BLaER1 treated with 17β-estradiol and CSF1 and Interleukin-3, amounts not matched to agents 10 nM and 100 nM (cell line): ENCODE measurements at regions not wholly inside any gene's neighbourhood (a gene's known extent, or its start where the extent isn't known, plus 50 kb on each side); places are given as distances from the start of the nearest gene placed in this dataset.

Source experiments
- H3K27ac ChIP-seq, 11 experiments: shearing (Covaris generic); formaldehyde crosslinking; 2 replicates each; pipeline ENCODE4 v1.8.1; 2022
- H3K27me3 ChIP-seq, 11 experiments: shearing (Covaris generic); formaldehyde crosslinking; 2 replicates each; pipeline ENCODE4 v1.8.1; 2022
- H3K36me3 ChIP-seq, 11 experiments: shearing (Covaris generic); formaldehyde crosslinking; 2 replicates each; pipeline ENCODE4 v1.8.1; 2022
- H3K4me1 ChIP-seq, 10 experiments: shearing (Covaris generic); formaldehyde crosslinking; 2 replicates each; pipeline ENCODE4 v1.8.1; 2022
- H3K4me2 ChIP-seq, 11 experiments: shearing (Covaris generic); formaldehyde crosslinking; 2 replicates each; pipeline ENCODE4 v1.8.1; 2022
- H3K4me3 ChIP-seq, 10 experiments: shearing (Covaris generic); formaldehyde crosslinking; 2 replicates each; pipeline ENCODE4 v1.8.1; 2022
- H3K9ac ChIP-seq, 11 experiments: shearing (Covaris generic); formaldehyde crosslinking; 2 replicates each; pipeline ENCODE4 v1.8.1; 2022
- H3K9me3 ChIP-seq, 11 experiments: shearing (Covaris generic); formaldehyde crosslinking; replicated peaks in 1 of 11; 2 replicates each; pipeline ENCODE4 v1.8.1; 2022
- H4K20me1 ChIP-seq, 11 experiments: shearing (Covaris generic); formaldehyde crosslinking; 2 replicates each; pipeline ENCODE4 v1.8.1; 2022
- Cebpa-rat ChIP-seq, 11 experiments: shearing (Covaris generic); IDR thresholded peaks; 2 replicates each; pipeline ENCODE4 v1.8.1; 2022

GRCh38 chr10:47237316-47238260 is 62.4 kb upstream of the GDF10 start:
- H3K9ac ChIP-seq = no peak overlapping the region
- TF ChIP-seq Cebpa-rat (IDR thresholded peaks at IDR 0.05) = no peak
- no peaks in the 10 kb centered on the region for H3K36me3 ChIP-seq
- H4K20me1 ChIP-seq = no peaks in the 10 kb centered on the region; a peak in 1 of 22 replicates
- no peaks in the 10 kb centered on the region for H3K4me1 ChIP-seq
- H3K27me3 ChIP-seq = peaks cover 0 to 41% (median 0%) of the 10 kb centered on the region in 11 experiments; a peak in 4 of 22 replicates
- no peak overlapping the region for H3K4me2 ChIP-seq
- no peak overlapping the region for H3K4me3 ChIP-seq
- H3K9me3 ChIP-seq = peaks cover 0 to 30% (median 0%) of the 10 kb centered on the region in 11 experiments; a peak in 6 of 22 replicates
- H3K27ac ChIP-seq = no peak overlapping the region

DNA sequence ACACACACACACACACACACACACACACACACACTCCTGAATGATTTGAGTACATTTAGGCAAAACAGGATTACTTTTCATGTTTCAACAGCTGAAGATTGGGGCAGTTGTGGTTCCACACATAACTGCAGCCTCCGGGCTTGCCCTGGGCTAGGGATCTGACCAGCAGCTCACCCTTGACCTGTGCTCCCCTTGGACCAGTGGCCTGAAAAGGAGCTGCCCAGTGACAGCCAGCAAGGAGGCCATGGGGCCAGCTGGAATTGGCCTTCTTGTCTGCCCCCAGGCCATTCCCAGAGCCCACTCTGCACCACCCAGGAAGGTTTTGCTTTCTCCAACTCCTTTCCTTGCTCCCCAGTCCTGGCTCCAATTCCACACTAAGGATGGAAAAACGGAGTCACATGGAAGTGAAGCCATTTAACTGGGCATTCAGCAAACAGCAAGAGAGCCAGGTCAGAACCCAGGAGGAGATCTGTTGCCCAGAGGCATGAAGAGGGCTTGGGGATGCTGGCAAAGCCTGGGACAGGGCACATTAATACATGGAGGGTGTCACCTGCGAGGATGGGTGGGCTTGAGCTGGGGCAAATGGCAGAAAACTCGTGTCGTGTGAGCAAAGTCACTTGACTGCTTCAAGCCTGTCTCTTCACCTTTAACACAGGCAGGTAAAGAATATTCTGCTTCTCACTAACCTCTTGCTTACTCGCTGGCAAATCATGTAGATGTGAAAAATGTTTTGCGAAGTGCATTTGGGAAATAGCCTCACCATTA is 61.5 kb upstream of the GDF10 start:
- Histone ChIP-seq H3K4me1 (peaks cover 0 to 4% (median 0%) of the 10 kb centered on the region in 10 experiments; a peak in 5 of 20 replicates), H3K27ac (no peak overlapping the region), H3K9ac (no peak overlapping the region), H3K4me3 (no peak overlapping the region), H3K27me3 (peaks cover 0 to 46% (median 0%) of the 10 kb centered on the region in 11 experiments; a peak in 4 of 22 replicates), H3K36me3 (no peaks in the 10 kb centered on the region), H4K20me1 (no peaks in the 10 kb centered on the region; a peak in 1 of 22 replicates), H3K4me2 (no peak overlapping the region), H3K9me3 (peaks cover 0 to 30% (median 0%) of the 10 kb centered on the region in 11 experiments; a peak in 6 of 22 replicates)
- no peak for TF ChIP-seq Cebpa-rat (IDR thresholded peaks at IDR 0.05)

- Histone ChIP-seq H3K4me3 (no peak overlapping the region), H3K9me3 (peaks cover 0 to 30% (median 0%) of the 10 kb centered on the region in 11 experiments; a peak in 6 of 22 replicates), H3K4me2 (no peak overlapping the region), H3K27me3 (peaks cover 0 to 53% (median 0%) of the 10 kb centered on the region in 11 experiments; a peak in 4 of 22 replicates), H3K36me3 (no peaks in the 10 kb centered on the region), H4K20me1 (no peaks in the 10 kb centered on the region; a peak in 1 of 22 replicates), H3K27ac (no peak overlapping the region), H3K4me1 (peaks cover 0 to 11% (median 4%) of the 10 kb centered on the region in 10 experiments; a peak in 8 of 20 replicates), H3K9ac (no peak overlapping the region)
- no peak for TF ChIP-seq Cebpa-rat (IDR thresholded peaks at IDR 0.05)
Observed at GRCh38 chr10:47239211-47239610, 60.8 kb upstream of the GDF10 start.

GRCh38 chr10:47240173-47240572 is 59.8 kb upstream of the GDF10 start:
- no peak overlapping the region for H3K27ac ChIP-seq
- H4K20me1 ChIP-seq = no peaks in the 10 kb centered on the region; a peak in 1 of 22 replicates
- peaks cover 0 to 59% (median 0%) of the 10 kb centered on the region in 11 experiments; a peak in 4 of 22 replicates for H3K27me3 ChIP-seq
- no peak overlapping the region for H3K4me2 ChIP-seq
- H3K9me3 ChIP-seq = peaks cover 0 to 30% (median 0%) of the 10 kb centered on the region in 11 experiments; a peak in 6 of 22 replicates
- no peak overlapping the region for H3K9ac ChIP-seq
- no peak overlapping the region for H3K4me3 ChIP-seq
- no peak for TF ChIP-seq Cebpa-rat (IDR thresholded peaks at IDR 0.05)
- peaks cover 0 to 14% (median 4%) of the 10 kb centered on the region in 10 experiments; a peak in 8 of 20 replicates for H3K4me1 ChIP-seq
- no peaks in the 10 kb centered on the region for H3K36me3 ChIP-seq

DNA sequence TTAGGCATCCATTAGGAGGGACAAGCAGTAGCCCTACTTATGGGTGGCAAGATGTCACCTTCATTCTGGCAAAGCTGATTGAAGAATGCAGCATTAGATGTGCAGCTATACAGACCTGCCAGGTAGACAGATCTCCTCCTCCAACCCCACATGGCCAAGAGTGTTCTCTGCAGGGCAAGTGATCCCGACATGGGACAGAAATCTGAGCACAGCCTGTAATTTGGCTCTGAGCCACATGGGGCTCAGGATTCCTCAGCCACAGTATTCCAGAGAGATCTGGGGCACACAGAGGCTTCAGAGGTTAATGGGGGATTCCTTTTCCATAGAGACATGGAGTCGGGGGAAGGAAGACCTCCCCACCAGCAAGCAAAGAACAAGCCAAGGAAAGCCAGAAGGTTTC is 58.7 kb upstream of the GDF10 start:
- Histone ChIP-seq H3K4me1 (peaks cover 0 to 14% (median 4%) of the 10 kb centered on the region in 10 experiments; a peak in 8 of 20 replicates), H3K9me3 (peaks cover 0 to 29% (median 0%) of the 10 kb centered on the region in 11 experiments; a peak in 6 of 22 replicates), H4K20me1 (no peaks in the 10 kb centered on the region; a peak in 1 of 22 replicates), H3K4me3 (no peak overlapping the region), H3K9ac (no peak overlapping the region), H3K27ac (no peak overlapping the region), H3K4me2 (no peak overlapping the region), H3K27me3 (peaks cover 0 to 70% (median 0%) of the 10 kb centered on the region in 11 experiments; a peak in 4 of 22 replicates), H3K36me3 (no peaks in the 10 kb centered on the region)
- no peak for TF ChIP-seq Cebpa-rat (IDR thresholded peaks at IDR 0.05)

GRCh38 chr10:47241946-47242867 is 57.8 kb upstream of the GDF10 start:
- no peak overlapping the region for H3K4me2 ChIP-seq
- H3K9ac ChIP-seq = no peak overlapping the region
- peaks cover 0 to 79% (median 0%) of the 10 kb centered on the region in 11 experiments; a peak in 4 of 22 replicates for H3K27me3 ChIP-seq
- H3K9me3 ChIP-seq = peaks cover 0 to 20% (median 0%) of the 10 kb centered on the region in 11 experiments; a peak in 6 of 22 replicates
- peaks cover 0 to 14% (median 4%) of the 10 kb centered on the region in 10 experiments; a peak in 8 of 20 replicates for H3K4me1 ChIP-seq
- no peaks in the 10 kb centered on the region for H3K36me3 ChIP-seq
- TF ChIP-seq Cebpa-rat (IDR thresholded peaks at IDR 0.05) = no peak
- no peak overlapping the region for H3K27ac ChIP-seq
- no peaks in the 10 kb centered on the region; a peak in 1 of 22 replicates for H4K20me1 ChIP-seq
- no peak overlapping the region for H3K4me3 ChIP-seq

GRCh38 chr10:47243356-47243755 is 56.6 kb upstream of the GDF10 start:
- H3K27ac ChIP-seq = peak overlapping the region in 3 of 11 experiments; percentile 47 to 62 (median 57); a peak in 6 of 22 replicates

More at GRCh38 chr10:47243356-47243755, 56.6 kb upstream of the GDF10 start:
- TF ChIP-seq Cebpa-rat (IDR thresholded peaks at IDR 0.05) = no peak
- Histone ChIP-seq H3K9me3 (peaks cover 0 to 14% (median 0%) of the 10 kb centered on the region in 11 experiments; a peak in 4 of 22 replicates), H3K4me3 (no peak overlapping the region), H3K4me1 (peaks cover 0 to 14% (median 4%) of the 10 kb centered on the region in 10 experiments; a peak in 9 of 20 replicates), H3K27me3 (peaks cover 0 to 89% (median 0%) of the 10 kb centered on the region in 11 experiments; a peak in 4 of 22 replicates), H3K9ac (no peak overlapping the region), H4K20me1 (no peaks in the 10 kb centered on the region; a peak in 1 of 22 replicates), H3K4me2 (peak overlapping the region in 5 of 11 experiments; percentile 12 to 55 (median 22); a peak in 5 of 22 replicates), H3K36me3 (no peaks in the 10 kb centered on the region)
